ENCODE measurements at regions not wholly inside any gene's neighbourhood (a gene's known extent, or its start where the extent isn't known, plus 50 kb on each side); places are given as distances from the start of the nearest gene placed in this dataset.
"Not testable (repeated sequence)": the region's sequence is repeated elsewhere in the genome, so short reads cannot be mapped to it uniquely, and the experiment has no call there.

DNA sequence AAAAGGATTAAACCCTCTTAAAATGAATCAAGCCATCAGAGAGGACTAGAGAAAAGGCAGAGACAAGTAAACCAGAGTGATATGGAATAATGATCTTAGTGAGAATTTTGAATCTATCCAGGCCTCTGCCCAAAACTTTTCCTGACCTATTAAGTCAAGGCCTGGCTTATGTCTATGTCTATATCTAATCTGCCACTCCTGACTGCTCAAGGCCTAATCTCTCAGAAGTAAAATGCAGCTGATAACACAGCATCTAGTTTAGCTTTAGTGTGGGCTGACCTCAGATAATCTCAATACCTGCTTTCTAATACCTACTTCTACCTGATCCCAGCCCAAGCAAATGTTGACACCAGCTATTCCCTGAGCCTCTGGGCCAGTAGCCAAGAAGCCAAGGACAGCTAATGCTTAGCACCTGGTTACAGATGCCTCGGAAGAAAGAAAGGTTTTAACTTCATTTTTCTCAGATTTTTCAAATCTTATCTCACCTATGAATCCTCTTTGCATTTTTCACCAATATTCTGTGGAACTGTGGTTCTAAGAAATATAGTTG is 1472.5 kb upstream of the SEL1L start:
- no peak for DNase-seq (ENCODE audit: low read depth)
- TF ChIP-seq CTCF (IDR thresholded peaks at IDR 0.05; ENCODE audit: low read length, missing control alignments) = no peak
- H3K4me3 ChIP-seq (replicated peaks; ENCODE audit: low read depth, low read length) = no peak overlapping the region

GRCh38 chr14:83007052-83007451 is 1473.4 kb upstream of the SEL1L start:
- DNase-seq (ENCODE audit: low read depth); H3K4me3 ChIP-seq (replicated peaks; ENCODE audit: low read depth, low read length): not testable (repeated sequence)

DNA sequence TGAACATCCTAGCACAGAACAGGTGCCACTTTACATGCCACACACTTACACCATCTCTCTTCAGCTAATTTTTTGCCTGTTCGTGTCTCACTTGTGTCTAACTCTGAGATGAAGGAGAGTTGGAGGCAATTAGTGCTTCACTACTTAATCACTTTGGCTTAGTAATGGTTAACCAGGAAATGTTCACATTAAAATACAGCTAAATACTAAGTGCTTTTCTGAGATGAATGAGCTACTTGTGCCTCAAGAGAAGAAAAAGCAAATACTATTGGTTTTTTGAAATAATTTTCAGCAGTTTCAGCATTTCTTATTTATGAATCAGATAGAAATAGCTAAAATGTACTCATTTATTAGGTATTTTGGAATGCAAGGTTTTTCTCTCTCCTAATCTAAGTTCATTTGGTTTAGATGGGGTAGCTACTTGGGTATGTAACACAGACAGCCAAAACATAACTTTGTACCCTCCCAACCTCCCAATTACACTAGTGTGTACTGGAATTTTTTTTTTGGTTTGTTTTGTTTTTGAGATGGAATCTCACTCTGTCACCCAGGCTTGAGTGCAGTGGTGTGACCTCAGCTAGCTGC is 1474.1 kb upstream of the SEL1L start:
- TF ChIP-seq CTCF (IDR thresholded peaks at IDR 0.05; ENCODE audit: low read length, missing control alignments) = no peak
- H3K4me3 ChIP-seq (replicated peaks; ENCODE audit: low read depth, low read length) = no peak overlapping the region
- no peak for DNase-seq (ENCODE audit: low read depth)

- no peak overlapping the region for H3K4me3 ChIP-seq (replicated peaks; ENCODE audit: low read depth, low read length)
- no peak for DNase-seq (ENCODE audit: low read depth)
- no peak for TF ChIP-seq CTCF (IDR thresholded peaks at IDR 0.05; ENCODE audit: low read length, missing control alignments)
Measured at GRCh38 chr14:83017296-83017695, 1483.6 kb upstream of the SEL1L start.

- no peak overlapping the region for H3K4me3 ChIP-seq (replicated peaks; ENCODE audit: low read depth, low read length)
- TF ChIP-seq CTCF (IDR thresholded peaks at IDR 0.05; ENCODE audit: low read length, missing control alignments) = no peak
Measured at GRCh38 chr14:83019744-83020414, 1486.2 kb upstream of the SEL1L start.

DNA sequence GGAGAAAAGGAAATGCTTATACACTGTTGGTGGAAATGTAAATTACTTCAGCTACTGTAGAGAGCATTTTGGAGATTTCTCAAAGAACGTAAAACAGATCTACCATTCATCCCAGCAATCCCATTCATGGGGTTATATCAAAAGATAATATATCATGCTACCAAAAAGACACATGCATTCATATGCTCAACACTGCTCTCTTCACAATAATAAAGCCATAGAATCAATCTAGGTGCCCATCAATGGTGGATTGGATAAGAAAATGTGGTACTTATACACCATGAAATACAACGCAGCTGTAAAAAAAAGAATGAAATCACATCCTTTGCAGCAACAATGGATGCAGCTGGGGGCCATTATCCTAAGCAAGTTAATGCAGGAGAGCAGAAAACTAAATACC is 1487.7 kb upstream of the SEL1L start:
- H3K4me3 ChIP-seq (replicated peaks; ENCODE audit: low read depth, low read length) = no peak overlapping the region
- no peak for TF ChIP-seq CTCF (IDR thresholded peaks at IDR 0.05; ENCODE audit: low read length, missing control alignments)
- DNase-seq (ENCODE audit: low read depth) = no peak

More at GRCh38 chr14:83019744-83020414, 1486.2 kb upstream of the SEL1L start:
- no peak for DNase-seq (ENCODE audit: low read depth)

DNA sequence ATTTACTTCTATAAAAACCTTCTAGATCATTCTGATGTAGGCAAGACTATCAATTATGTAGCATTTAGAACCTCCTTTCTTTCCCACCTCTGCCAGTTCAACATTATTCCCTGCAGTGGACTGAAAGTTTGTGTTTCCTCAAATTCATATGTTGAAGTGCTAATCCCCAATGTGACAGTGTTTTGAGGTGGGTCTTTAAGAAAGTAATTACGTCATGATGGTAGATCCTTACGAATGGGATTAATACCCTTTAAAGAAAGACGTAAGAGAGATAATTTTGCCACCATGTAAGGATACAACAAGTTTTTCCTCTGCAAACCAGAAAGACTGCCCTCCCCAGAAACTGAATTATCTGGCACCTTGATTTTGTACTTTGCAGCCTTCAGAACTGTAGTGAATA is 1489.7 kb upstream of the SEL1L start:
- no peak for DNase-seq (ENCODE audit: low read depth)
- no peak overlapping the region for H3K4me3 ChIP-seq (replicated peaks; ENCODE audit: low read depth, low read length)
- no peak for TF ChIP-seq CTCF (IDR thresholded peaks at IDR 0.05; ENCODE audit: low read length, missing control alignments)

All from fibroblast of pulmonary artery (primary cell).